HG03060 (cell line): ENCODE measurements at regions not wholly inside any gene's neighbourhood (a gene's known extent, or its start where the extent isn't known, plus 50 kb on each side); places are given as distances from the start of the nearest gene placed in this dataset.
A peak's percentile ranks its signal among the peaks of the same experiment; 100 is the strongest.
"Not testable (repeated sequence)": the region's sequence is repeated elsewhere in the genome, so short reads cannot be mapped to it uniquely, and the experiment has no call there.

Experiments
- ATAC-seq: cut with Tn5 transposase; IDR thresholded peaks from one replicate; pipeline ENCODE4 v1.9.1; 2021; ENCODE audit warnings: low read depth, moderate number of reproducible peaks; ENCODE audit not compliant: unreplicated experiment

- no peak for ATAC-seq
Observed at GRCh38 chr1:82162486-82163420, 362.0 kb downstream of the ADGRL2 start.

GRCh38 chr1:82161700-82162141, 361.0 kb downstream of the ADGRL2 start:
- no peak for ATAC-seq

- ATAC-seq: no peak
Observed at GRCh38 chr1:82160903-82161302, 360.2 kb downstream of the ADGRL2 start.

GRCh38 chr1:82160036-82160435, 359.3 kb downstream of the ADGRL2 start:
- no peak for ATAC-seq

- ATAC-seq: no peak
Observed at GRCh38 chr1:82158981-82159380, 358.2 kb downstream of the ADGRL2 start.

- no peak for ATAC-seq
Observed at GRCh38 chr1:82154219-82154970, 353.7 kb downstream of the ADGRL2 start.

GRCh38 chr1:82153752-82154151, 353.0 kb downstream of the ADGRL2 start:
- ATAC-seq: no peak

GRCh38 chr1:82153272-82153629, 352.5 kb downstream of the ADGRL2 start:
- peak; percentile 31 for ATAC-seq

- ATAC-seq: peak; percentile 47
Observed at GRCh38 chr1:82152356-82153271, 351.9 kb downstream of the ADGRL2 start.

- ATAC-seq: no peak
Observed at GRCh38 chr1:82145656-82146055, 344.9 kb downstream of the ADGRL2 start.

- ATAC-seq: no peak
Observed at GRCh38 chr1:82143108-82143833, 342.5 kb downstream of the ADGRL2 start.

GRCh38 chr1:82141390-82141789, 340.7 kb downstream of the ADGRL2 start:
- no peak for ATAC-seq

- ATAC-seq: no peak
Observed at GRCh38 chr1:82139751-82140468, 339.2 kb downstream of the ADGRL2 start.

- not testable (repeated sequence) for ATAC-seq
Observed at GRCh38 chr1:82136351-82136750, 335.6 kb downstream of the ADGRL2 start.

GRCh38 chr1:82125866-82126265, 325.1 kb downstream of the ADGRL2 start:
- no peak for ATAC-seq

GRCh38 chr1:82125119-82125518, 324.4 kb downstream of the ADGRL2 start:
- ATAC-seq: no peak

- no peak for ATAC-seq
Observed at GRCh38 chr1:82121421-82121820, 320.7 kb downstream of the ADGRL2 start.

GRCh38 chr1:82116105-82116504, 315.4 kb downstream of the ADGRL2 start:
- no peak for ATAC-seq

- no peak for ATAC-seq
Observed at GRCh38 chr1:82114887-82115286, 314.2 kb downstream of the ADGRL2 start.
